Adrenal gland (tissue), 5 donors: ENCODE measurements at regions not wholly inside any gene's neighbourhood (a gene's known extent, or its start where the extent isn't known, plus 50 kb on each side); places are given as distances from the start of the nearest gene placed in this dataset.

Source experiments
- POLR2A ChIP-seq, 2 donors: fragments of 450-650 bp; IDR thresholded peaks; one replicate each; pipeline ENCODE4 v1.6.1; 2017; ENCODE audit warnings: antibody characterized with exemption in 2 of 2, mild to moderate bottlenecking in 2 of 2, moderate library complexity in 1 of 2
- TF ChIP-seq, protein P1 (sequence below), 6 experiments: fragments of 450-650 bp in 4 of 6; fragments of 200-600 bp in 2 of 6; sonication (generic) in 1 of 6; IDR thresholded peaks; 1 replicate in 5 of 6; 2 replicates in 1 of 6; pipeline versions ENCODE4 v1.5.1 to v1.8.0; 2016 to 2021; ENCODE audit warnings: antibody characterized with exemption in 6 of 6, mild to moderate bottlenecking in 2 of 6, moderate library complexity in 1 of 6
- donor health status: DM: no; HTN: no; CAD: no.

GRCh38 chr2:9076755-9077154 is 73.3 kb upstream of the MBOAT2 start:
- no peak for TF ChIP-seq POLR2A (IDR thresholded peaks at IDR 0.05)
- TF ChIP-seq, protein P1, sequence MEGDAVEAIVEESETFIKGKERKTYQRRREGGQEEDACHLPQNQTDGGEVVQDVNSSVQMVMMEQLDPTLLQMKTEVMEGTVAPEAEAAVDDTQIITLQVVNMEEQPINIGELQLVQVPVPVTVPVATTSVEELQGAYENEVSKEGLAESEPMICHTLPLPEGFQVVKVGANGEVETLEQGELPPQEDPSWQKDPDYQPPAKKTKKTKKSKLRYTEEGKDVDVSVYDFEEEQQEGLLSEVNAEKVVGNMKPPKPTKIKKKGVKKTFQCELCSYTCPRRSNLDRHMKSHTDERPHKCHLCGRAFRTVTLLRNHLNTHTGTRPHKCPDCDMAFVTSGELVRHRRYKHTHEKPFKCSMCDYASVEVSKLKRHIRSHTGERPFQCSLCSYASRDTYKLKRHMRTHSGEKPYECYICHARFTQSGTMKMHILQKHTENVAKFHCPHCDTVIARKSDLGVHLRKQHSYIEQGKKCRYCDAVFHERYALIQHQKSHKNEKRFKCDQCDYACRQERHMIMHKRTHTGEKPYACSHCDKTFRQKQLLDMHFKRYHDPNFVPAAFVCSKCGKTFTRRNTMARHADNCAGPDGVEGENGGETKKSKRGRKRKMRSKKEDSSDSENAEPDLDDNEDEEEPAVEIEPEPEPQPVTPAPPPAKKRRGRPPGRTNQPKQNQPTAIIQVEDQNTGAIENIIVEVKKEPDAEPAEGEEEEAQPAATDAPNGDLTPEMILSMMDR (IDR thresholded peaks at IDR 0.05), result no peak
